ENCODE measurements at regions not wholly inside any gene's neighbourhood (a gene's known extent, or its start where the extent isn't known, plus 50 kb on each side); places are given as distances from the start of the nearest gene placed in this dataset.

GRCh38 chr13:89281331-89281730 is 1610.2 kb downstream of the SLITRK5 start:
- Mint-ChIP-seq H3K36me3 (ENCODE audit: low read depth) (no peaks in the 10 kb centered on the region), H3K27ac (no peak overlapping the region), H3K4me3 (no peak overlapping the region), H3K9me3 (peaks cover 16% of the 10 kb centered on the region), H3K4me1 (ENCODE audit: low read depth) (no peaks in the 10 kb centered on the region), H3K27me3 (ENCODE audit: low read depth) (no peaks in the 10 kb centered on the region)
- CTCF ChIA-PET = no interaction called here
- intact Hi-C loops (cut with micrococcal nuclease) = no loop called here
- DNase-seq = no peak

DNA sequence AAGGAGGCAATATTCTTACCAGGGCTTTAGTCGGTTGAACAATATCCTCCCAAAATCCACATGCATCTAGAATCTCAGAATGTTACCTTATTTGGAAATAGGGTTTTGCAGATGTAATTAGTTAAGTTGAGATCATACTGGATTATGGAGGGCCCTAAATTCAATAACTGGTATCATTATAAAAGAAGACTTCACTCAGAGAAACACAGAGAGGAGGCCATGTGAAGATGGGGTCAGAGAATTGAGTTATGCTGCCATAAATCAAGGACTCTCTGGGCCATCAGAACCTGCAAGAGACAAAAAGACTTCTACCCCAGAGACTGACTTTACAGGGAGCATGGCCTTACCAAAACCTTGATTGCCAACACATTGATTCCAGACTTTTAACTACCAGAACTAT is 1611.1 kb downstream of the SLITRK5 start:
- no peak overlapping the region for H3K4me3 Mint-ChIP-seq
- intact Hi-C loops (cut with micrococcal nuclease) = no loop called here
- H3K4me1 Mint-ChIP-seq (ENCODE audit: low read depth) = no peaks in the 10 kb centered on the region
- H3K27me3 Mint-ChIP-seq (ENCODE audit: low read depth) = no peaks in the 10 kb centered on the region
- CTCF ChIA-PET = no interaction called here
- no peaks in the 10 kb centered on the region for H3K36me3 Mint-ChIP-seq (ENCODE audit: low read depth)
- DNase-seq = no peak
- H3K9me3 Mint-ChIP-seq = peaks cover 18% of the 10 kb centered on the region
- H3K27ac Mint-ChIP-seq = no peak overlapping the region

- Mint-ChIP-seq H3K27ac (no peak overlapping the region), H3K36me3 (ENCODE audit: low read depth) (no peaks in the 10 kb centered on the region), H3K4me1 (ENCODE audit: low read depth) (no peaks in the 10 kb centered on the region), H3K27me3 (ENCODE audit: low read depth) (no peaks in the 10 kb centered on the region), H3K9me3 (peaks cover 12% of the 10 kb centered on the region), H3K4me3 (no peak overlapping the region)
- intact Hi-C loops (cut with micrococcal nuclease) = no loop called here
- CTCF ChIA-PET = no interaction called here
- DNase-seq = no peak
Observed at GRCh38 chr13:89287381-89287780, 1616.2 kb downstream of the SLITRK5 start.

- no peak overlapping the region for H3K27ac Mint-ChIP-seq
- CTCF ChIA-PET = no interaction called here
- H3K4me3 Mint-ChIP-seq = no peak overlapping the region
- no peaks in the 10 kb centered on the region for H3K36me3 Mint-ChIP-seq (ENCODE audit: low read depth)
- no peaks in the 10 kb centered on the region for H3K4me1 Mint-ChIP-seq (ENCODE audit: low read depth)
- intact Hi-C loops (cut with micrococcal nuclease) = no loop called here
- no peaks in the 10 kb centered on the region for H3K27me3 Mint-ChIP-seq (ENCODE audit: low read depth)
- DNase-seq = no peak
- peaks cover 9% of the 10 kb centered on the region for H3K9me3 Mint-ChIP-seq
Observed at GRCh38 chr13:89294115-89294867, 1623.1 kb downstream of the SLITRK5 start.

DNA sequence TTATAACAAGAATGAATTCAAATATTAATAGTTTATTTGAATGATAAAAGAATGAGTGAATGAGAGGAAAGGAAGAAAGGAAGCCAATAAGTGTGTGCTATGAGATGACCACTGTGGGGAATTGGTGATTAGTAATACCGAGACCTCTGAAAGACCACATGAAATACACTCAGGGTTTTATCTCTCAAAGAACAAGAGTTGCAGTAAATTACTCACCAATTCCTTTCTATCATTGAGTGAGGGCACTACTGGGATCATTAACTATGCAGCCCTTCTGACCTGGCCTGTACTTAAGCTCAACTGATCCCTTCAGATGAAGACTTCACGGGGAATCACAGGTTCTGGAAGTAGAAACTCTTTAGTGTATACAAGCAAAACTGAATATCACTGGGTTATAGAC is 1636.1 kb downstream of the SLITRK5 start:
- no peaks in the 10 kb centered on the region for H3K27me3 Mint-ChIP-seq (ENCODE audit: low read depth)
- intact Hi-C loops (cut with micrococcal nuclease) = no loop called here
- no peak for DNase-seq
- no peaks in the 10 kb centered on the region for H3K36me3 Mint-ChIP-seq (ENCODE audit: low read depth)
- H3K27ac Mint-ChIP-seq = no peak overlapping the region
- H3K4me1 Mint-ChIP-seq (ENCODE audit: low read depth) = no peaks in the 10 kb centered on the region
- no peak overlapping the region for H3K4me3 Mint-ChIP-seq
- CTCF ChIA-PET = no interaction called here
- H3K9me3 Mint-ChIP-seq = peaks cover 14% of the 10 kb centered on the region

GRCh38 chr13:89310943-89311672 is 1639.9 kb downstream of the SLITRK5 start:
- no peaks in the 10 kb centered on the region for H3K27me3 Mint-ChIP-seq (ENCODE audit: low read depth)
- CTCF ChIA-PET = no interaction called here

DNA sequence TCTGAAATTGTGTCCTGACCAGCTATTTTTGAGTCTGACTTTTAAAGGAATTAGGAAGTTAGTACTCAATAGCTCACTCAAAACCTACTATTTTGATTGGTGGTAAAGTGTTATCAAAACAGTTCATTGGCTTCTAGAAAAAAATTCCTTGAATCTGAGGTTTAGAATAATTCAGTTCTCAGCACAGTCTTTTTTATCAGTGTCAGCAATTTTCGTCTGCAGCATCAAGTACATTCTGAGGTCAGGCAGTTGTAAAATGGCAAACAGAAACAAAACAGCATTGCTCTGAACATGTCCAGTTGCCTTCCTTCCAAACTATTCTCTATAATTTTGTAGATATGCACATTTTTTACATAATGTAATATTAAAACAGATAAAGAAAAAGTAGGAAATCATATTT is 1644.1 kb downstream of the SLITRK5 start:
- H3K27me3 Mint-ChIP-seq (ENCODE audit: low read depth) = no peaks in the 10 kb centered on the region
- CTCF ChIA-PET = no interaction called here
- no peaks in the 10 kb centered on the region for H3K36me3 Mint-ChIP-seq (ENCODE audit: low read depth)
- no peak overlapping the region for H3K4me3 Mint-ChIP-seq
- DNase-seq = no peak
- H3K4me1 Mint-ChIP-seq (ENCODE audit: low read depth) = no peaks in the 10 kb centered on the region
- intact Hi-C loops (cut with micrococcal nuclease) = no loop called here
- H3K27ac Mint-ChIP-seq = no peak overlapping the region
- peaks cover 3% of the 10 kb centered on the region for H3K9me3 Mint-ChIP-seq

More at GRCh38 chr13:89310943-89311672, 1639.9 kb downstream of the SLITRK5 start:
- no peak overlapping the region for H3K4me3 Mint-ChIP-seq
- H3K27ac Mint-ChIP-seq = no peak overlapping the region
- peaks cover 1% of the 10 kb centered on the region for H3K9me3 Mint-ChIP-seq
- intact Hi-C loops (cut with micrococcal nuclease) = no loop called here
- no peaks in the 10 kb centered on the region for H3K4me1 Mint-ChIP-seq (ENCODE audit: low read depth)
- no peaks in the 10 kb centered on the region for H3K36me3 Mint-ChIP-seq (ENCODE audit: low read depth)
- no peak for DNase-seq

- intact Hi-C loops (cut with micrococcal nuclease) = no loop called here
- Mint-ChIP-seq H3K27ac (no peak overlapping the region), H3K9me3 (no peaks in the 10 kb centered on the region), H3K4me3 (no peak overlapping the region), H3K36me3 (ENCODE audit: low read depth) (no peaks in the 10 kb centered on the region), H3K27me3 (ENCODE audit: low read depth) (no peaks in the 10 kb centered on the region), H3K4me1 (ENCODE audit: low read depth) (no peaks in the 10 kb centered on the region)
- DNase-seq = no peak
- CTCF ChIA-PET = interaction anchor here (0.5 to 0.7 kb wide), 2 partner anchors 55 to 94 kb away, joined by 4 read pairs; no protein-coding TSS in a partner anchor
Observed at GRCh38 chr13:89322466-89322865, 1651.3 kb downstream of the SLITRK5 start.

DNA sequence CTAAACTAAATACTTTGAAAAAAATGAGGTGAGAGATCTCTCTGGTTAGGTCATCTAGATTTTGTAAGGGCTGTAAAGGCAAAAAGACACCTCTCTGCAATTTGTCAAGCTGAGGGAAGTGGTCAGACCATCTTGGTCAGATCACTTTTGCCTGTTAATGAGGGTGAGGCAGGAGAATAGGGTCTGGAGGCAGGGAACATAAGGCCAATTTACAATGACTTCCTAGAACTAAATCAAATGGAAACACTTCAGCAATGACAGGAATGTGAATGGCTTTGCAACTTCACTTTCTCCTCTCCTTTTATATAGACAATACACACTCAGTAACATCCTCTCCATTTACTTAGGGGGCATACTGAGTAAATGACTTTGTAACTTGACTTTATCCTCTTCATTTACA is 1653.4 kb downstream of the SLITRK5 start:
- Mint-ChIP-seq H3K36me3 (ENCODE audit: low read depth) (no peaks in the 10 kb centered on the region), H3K4me1 (ENCODE audit: low read depth) (no peaks in the 10 kb centered on the region), H3K27me3 (ENCODE audit: low read depth) (no peaks in the 10 kb centered on the region), H3K9me3 (no peaks in the 10 kb centered on the region), H3K27ac (no peak overlapping the region), H3K4me3 (no peak overlapping the region)
- no peak for DNase-seq
- intact Hi-C loops (cut with micrococcal nuclease) = no loop called here
- CTCF ChIA-PET = no interaction called here

GRCh38 chr13:89343165-89343564 is 1672.0 kb downstream of the SLITRK5 start:
- no peak overlapping the region for H3K27ac Mint-ChIP-seq
- DNase-seq = no peak
- CTCF ChIA-PET = no interaction called here
- H3K9me3 Mint-ChIP-seq = peaks cover 5% of the 10 kb centered on the region
- H3K36me3 Mint-ChIP-seq (ENCODE audit: low read depth) = no peaks in the 10 kb centered on the region
- H3K27me3 Mint-ChIP-seq (ENCODE audit: low read depth) = no peaks in the 10 kb centered on the region
- H3K4me3 Mint-ChIP-seq = no peak overlapping the region
- intact Hi-C loops (cut with micrococcal nuclease) = no loop called here
- H3K4me1 Mint-ChIP-seq (ENCODE audit: low read depth) = no peaks in the 10 kb centered on the region

DNA sequence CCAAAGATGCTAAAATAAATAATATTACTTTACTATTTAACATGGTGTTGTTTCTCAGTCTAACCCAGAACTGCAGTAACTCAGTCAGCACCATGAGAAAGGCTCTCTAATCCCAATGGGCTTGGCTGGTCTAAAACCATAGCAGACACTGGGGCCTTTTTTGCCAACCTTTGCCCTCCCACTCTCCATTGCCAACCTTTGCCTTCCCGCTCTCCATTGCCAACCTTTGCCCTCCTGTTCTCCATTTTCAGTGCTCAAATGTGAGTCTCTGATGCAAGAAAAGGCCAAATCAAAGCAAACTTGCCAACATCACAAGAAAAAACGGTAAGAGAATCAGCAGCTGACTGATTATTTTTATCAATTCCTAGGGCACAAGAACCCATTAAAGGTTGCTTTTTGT is 1681.2 kb downstream of the SLITRK5 start:
- DNase-seq = no peak
- Mint-ChIP-seq H3K36me3 (ENCODE audit: low read depth) (no peaks in the 10 kb centered on the region), H3K27ac (no peak overlapping the region), H3K9me3 (peaks cover 9% of the 10 kb centered on the region), H3K4me3 (no peak overlapping the region), H3K4me1 (ENCODE audit: low read depth) (no peaks in the 10 kb centered on the region), H3K27me3 (ENCODE audit: low read depth) (no peaks in the 10 kb centered on the region)
- CTCF ChIA-PET = no interaction called here
- intact Hi-C loops (cut with micrococcal nuclease) = no loop called here

DNA sequence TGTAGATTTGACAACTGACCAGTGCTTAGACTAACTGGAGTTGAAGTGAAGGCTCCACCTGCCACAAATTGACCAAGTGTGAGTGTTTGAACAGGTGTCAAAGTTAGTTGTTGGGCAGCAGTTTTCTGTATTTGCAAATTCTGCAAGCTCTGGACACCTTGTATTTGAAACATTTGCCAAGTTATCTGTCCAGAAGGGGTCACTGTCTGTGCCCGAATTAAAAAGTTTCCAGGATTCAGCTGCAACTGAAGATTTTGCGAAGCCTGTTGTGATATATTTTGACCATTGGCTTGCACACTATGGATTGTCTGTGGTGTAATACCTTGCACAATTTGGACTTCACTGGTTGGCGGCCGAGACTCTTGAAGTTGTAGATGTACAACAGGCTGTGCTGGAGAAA is 1690.7 kb downstream of the SLITRK5 start:
- CTCF ChIA-PET = no interaction called here
- Mint-ChIP-seq H3K27ac (no peak overlapping the region), H3K36me3 (ENCODE audit: low read depth) (no peaks in the 10 kb centered on the region), H3K4me3 (no peak overlapping the region), H3K27me3 (ENCODE audit: low read depth) (no peaks in the 10 kb centered on the region), H3K4me1 (ENCODE audit: low read depth) (no peaks in the 10 kb centered on the region), H3K9me3 (peaks cover 3% of the 10 kb centered on the region)
- no peak for DNase-seq
- intact Hi-C loops (cut with micrococcal nuclease) = no loop called here

GRCh38 chr13:89363144-89363543 is 1692.0 kb downstream of the SLITRK5 start:
- CTCF ChIA-PET = no interaction called here
- H3K9me3 Mint-ChIP-seq = no peaks in the 10 kb centered on the region
- no peaks in the 10 kb centered on the region for H3K36me3 Mint-ChIP-seq (ENCODE audit: low read depth)
- no peak overlapping the region for H3K4me3 Mint-ChIP-seq
- no peaks in the 10 kb centered on the region for H3K4me1 Mint-ChIP-seq (ENCODE audit: low read depth)
- H3K27ac Mint-ChIP-seq = no peak overlapping the region
- intact Hi-C loops (cut with micrococcal nuclease) = no loop called here
- H3K27me3 Mint-ChIP-seq (ENCODE audit: low read depth) = no peaks in the 10 kb centered on the region
- no peak for DNase-seq

Data from activated naive CD4-positive, alpha-beta T cell treated with anti-CD3 and anti-CD28 coated beads for 36 hours (primary cell).